ENCODE measurements at regions not wholly inside any gene's neighbourhood (a gene's known extent, or its start where the extent isn't known, plus 50 kb on each side); places are given as distances from the start of the nearest gene placed in this dataset.
A peak's percentile ranks its signal among the peaks of the same experiment; 100 is the strongest.

- H3K4me3 Mint-ChIP-seq = no peak overlapping the region
- H3K27me3 Mint-ChIP-seq = no peaks in the 10 kb centered on the region
- no peaks in the 10 kb centered on the region for H3K9me3 Mint-ChIP-seq
- ATAC-seq (no peak), DNase-seq (no peak)
- no peaks in the 10 kb centered on the region for H3K4me1 Mint-ChIP-seq
- H3K36me3 Mint-ChIP-seq (ENCODE audit: low read depth) = no peaks in the 10 kb centered on the region
- no peak overlapping the region for H3K27ac Mint-ChIP-seq
Observed at GRCh38 chr1:60974524-60975372, 107.6 kb upstream of the NFIA start.

DNA sequence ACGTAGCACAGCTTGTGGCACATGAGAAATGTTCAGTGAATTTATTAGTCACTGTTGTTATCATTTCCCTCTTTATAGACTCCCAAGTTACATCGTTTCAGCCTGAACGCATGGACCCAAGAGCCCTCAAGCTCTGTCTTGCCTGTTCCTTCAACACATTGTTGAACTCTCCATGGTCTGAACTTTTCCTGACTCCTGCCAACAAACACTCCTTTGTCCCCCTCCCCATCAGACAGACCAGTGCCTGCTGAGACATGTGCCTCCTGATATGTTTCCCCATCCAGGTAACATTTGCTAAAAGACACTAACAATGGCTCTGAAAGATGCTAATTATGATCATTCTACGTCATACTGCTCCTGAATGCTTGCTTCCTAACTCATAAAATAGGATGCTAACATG is 108.7 kb upstream of the NFIA start:
- no peak overlapping the region for H3K27ac Mint-ChIP-seq
- H3K36me3 Mint-ChIP-seq (ENCODE audit: low read depth) = no peaks in the 10 kb centered on the region
- H3K27me3 Mint-ChIP-seq = peaks cover 2% of the 10 kb centered on the region
- no peak for ATAC-seq
- no peak overlapping the region for H3K4me3 Mint-ChIP-seq
- DNase-seq = no peak
- H3K4me1 Mint-ChIP-seq = no peaks in the 10 kb centered on the region
- H3K9me3 Mint-ChIP-seq = no peaks in the 10 kb centered on the region

GRCh38 chr1:60972841-60973364 is 109.5 kb upstream of the NFIA start:
- no peak overlapping the region for H3K27ac Mint-ChIP-seq

GRCh38 chr1:60971330-60971729 is 111.0 kb upstream of the NFIA start:
- H3K9me3 Mint-ChIP-seq = peaks cover 12% of the 10 kb centered on the region
- no peaks in the 10 kb centered on the region for H3K4me1 Mint-ChIP-seq
- DNase-seq (no peak), ATAC-seq (no peak)
- H3K27ac Mint-ChIP-seq = no peak overlapping the region
- peaks cover 7% of the 10 kb centered on the region for H3K27me3 Mint-ChIP-seq
- no peak overlapping the region for H3K4me3 Mint-ChIP-seq
- H3K36me3 Mint-ChIP-seq (ENCODE audit: low read depth) = peaks cover 3% of the 10 kb centered on the region

More at GRCh38 chr1:60972841-60973364, 109.5 kb upstream of the NFIA start:
- ATAC-seq (no peak), DNase-seq (no peak)
- Mint-ChIP-seq H3K9me3 (no peaks in the 10 kb centered on the region), H3K27me3 (peaks cover 7% of the 10 kb centered on the region), H3K36me3 (ENCODE audit: low read depth) (no peaks in the 10 kb centered on the region), H3K4me3 (no peak overlapping the region), H3K4me1 (no peaks in the 10 kb centered on the region)

DNA sequence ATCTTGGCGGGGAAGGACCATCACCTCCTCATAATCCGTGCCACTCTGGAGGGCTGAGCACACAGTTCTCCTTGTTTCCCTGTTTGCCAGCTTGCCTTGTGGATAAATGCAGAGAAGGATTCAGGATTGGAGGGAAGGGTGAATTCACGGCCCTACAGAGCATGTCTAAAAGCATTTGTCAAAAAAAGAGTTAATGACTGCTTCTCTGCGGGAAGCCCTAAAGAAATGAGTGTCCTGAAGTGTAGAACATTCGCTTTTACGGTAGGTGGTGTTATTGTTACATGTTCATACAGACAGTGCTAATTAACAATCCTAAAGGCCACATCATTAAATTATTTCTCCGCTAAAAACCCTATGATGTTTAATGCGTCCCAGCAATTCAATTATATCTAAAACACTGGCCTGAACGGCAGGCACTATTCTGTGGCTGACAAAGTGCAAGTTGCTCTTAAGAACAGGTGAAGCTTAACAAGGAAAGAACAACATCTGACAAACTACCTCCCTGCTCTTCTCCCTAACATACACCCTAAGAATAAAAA is 112.3 kb upstream of the NFIA start:
- no peak for ATAC-seq

GRCh38 chr1:60965280-60965854 is 117.0 kb upstream of the NFIA start:
- Mint-ChIP-seq H3K27ac (no peak overlapping the region), H3K4me3 (no peak overlapping the region), H3K27me3 (peaks cover 13% of the 10 kb centered on the region), H3K36me3 (ENCODE audit: low read depth) (peaks cover 7% of the 10 kb centered on the region), H3K4me1 (no peaks in the 10 kb centered on the region), H3K9me3 (peaks cover 25% of the 10 kb centered on the region)
- ATAC-seq (no peak), DNase-seq (no peak)

More for the DNA sequence above, 112.3 kb upstream of the NFIA start:
- no peaks in the 10 kb centered on the region for H3K4me1 Mint-ChIP-seq
- H3K27me3 Mint-ChIP-seq = peaks cover 7% of the 10 kb centered on the region
- no peak overlapping the region for H3K27ac Mint-ChIP-seq
- H3K4me3 Mint-ChIP-seq = no peak overlapping the region
- DNase-seq = no peak
- H3K9me3 Mint-ChIP-seq = peaks cover 12% of the 10 kb centered on the region
- peaks cover 5% of the 10 kb centered on the region for H3K36me3 Mint-ChIP-seq (ENCODE audit: low read depth)

- peaks cover 7% of the 10 kb centered on the region for H3K36me3 Mint-ChIP-seq (ENCODE audit: low read depth)
- H3K4me1 Mint-ChIP-seq = no peaks in the 10 kb centered on the region
- no peak overlapping the region for H3K4me3 Mint-ChIP-seq
- H3K9me3 Mint-ChIP-seq = peaks cover 25% of the 10 kb centered on the region
- no peak for DNase-seq
- no peak overlapping the region for H3K27ac Mint-ChIP-seq
- peaks cover 10% of the 10 kb centered on the region for H3K27me3 Mint-ChIP-seq
- ATAC-seq = no peak
Observed at GRCh38 chr1:60963167-60963940, 119.0 kb upstream of the NFIA start.

DNA sequence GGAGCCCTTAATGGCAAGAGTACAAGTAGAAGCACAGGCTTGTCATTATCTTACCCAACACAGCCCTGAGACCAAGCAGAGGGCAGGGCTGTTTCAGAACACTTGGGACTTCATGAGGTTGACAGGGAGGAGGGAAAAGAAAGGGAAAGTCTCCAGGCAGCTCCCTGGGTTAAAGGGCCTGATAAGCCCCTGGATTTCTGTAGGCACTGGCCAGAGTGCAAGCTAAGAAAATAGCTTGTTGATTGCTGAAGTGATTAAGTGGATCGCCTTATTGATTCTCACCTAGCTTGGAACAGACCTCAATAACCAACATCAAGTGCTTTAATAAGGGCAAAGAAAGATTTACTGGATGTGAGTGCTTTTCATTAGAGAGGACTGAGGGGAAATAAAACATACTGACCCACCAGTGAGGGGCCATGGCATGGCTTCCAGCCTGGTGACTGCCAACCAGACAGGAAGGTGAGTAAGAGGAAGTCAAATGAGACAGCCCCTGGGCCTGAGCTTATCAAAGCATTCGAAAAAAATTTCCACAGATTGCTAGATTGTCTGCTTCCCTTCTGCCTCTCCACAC is 121.4 kb upstream of the NFIA start:
- peak; percentile 20 for ATAC-seq
- H3K36me3 Mint-ChIP-seq (ENCODE audit: low read depth) = peaks cover 4% of the 10 kb centered on the region
- no peak overlapping the region for H3K4me3 Mint-ChIP-seq
- H3K27me3 Mint-ChIP-seq = peaks cover 7% of the 10 kb centered on the region
- no peak for DNase-seq
- peaks cover 13% of the 10 kb centered on the region for H3K9me3 Mint-ChIP-seq
- H3K27ac Mint-ChIP-seq = no peak overlapping the region
- H3K4me1 Mint-ChIP-seq = no peaks in the 10 kb centered on the region

- DNase-seq = no peak
- Mint-ChIP-seq H3K4me3 (no peak overlapping the region), H3K36me3 (ENCODE audit: low read depth) (peaks cover 2% of the 10 kb centered on the region), H3K4me1 (no peaks in the 10 kb centered on the region), H3K27me3 (peaks cover 7% of the 10 kb centered on the region), H3K27ac (no peak overlapping the region), H3K9me3 (peaks cover 11% of the 10 kb centered on the region)
- no peak for ATAC-seq
Observed at GRCh38 chr1:60959701-60960100, 122.7 kb upstream of the NFIA start.

- no peak for DNase-seq
- Mint-ChIP-seq H3K9me3 (no peaks in the 10 kb centered on the region), H3K4me3 (no peak overlapping the region), H3K4me1 (no peaks in the 10 kb centered on the region), H3K27me3 (no peaks in the 10 kb centered on the region), H3K27ac (no peak overlapping the region), H3K36me3 (ENCODE audit: low read depth) (no peaks in the 10 kb centered on the region)
- no peak for ATAC-seq
Observed at GRCh38 chr1:60958001-60958400, 124.4 kb upstream of the NFIA start.

- ATAC-seq = no peak
- Mint-ChIP-seq H3K27me3 (no peaks in the 10 kb centered on the region), H3K27ac (no peak overlapping the region), H3K4me1 (no peaks in the 10 kb centered on the region), H3K4me3 (no peak overlapping the region), H3K9me3 (no peaks in the 10 kb centered on the region), H3K36me3 (ENCODE audit: low read depth) (no peaks in the 10 kb centered on the region)
- no peak for DNase-seq
Observed at GRCh38 chr1:60956520-60956919, 125.8 kb upstream of the NFIA start.

- no peaks in the 10 kb centered on the region for H3K36me3 Mint-ChIP-seq (ENCODE audit: low read depth)
- peaks cover 3% of the 10 kb centered on the region for H3K4me1 Mint-ChIP-seq
- H3K4me3 Mint-ChIP-seq = no peak overlapping the region
- H3K9me3 Mint-ChIP-seq = no peaks in the 10 kb centered on the region
- H3K27ac Mint-ChIP-seq = no peak overlapping the region
- H3K27me3 Mint-ChIP-seq = peaks cover 6% of the 10 kb centered on the region
- ATAC-seq (no peak), DNase-seq (no peak)
Observed at GRCh38 chr1:60952612-60953111, 129.7 kb upstream of the NFIA start.

GRCh38 chr1:60950224-60951063 is 131.9 kb upstream of the NFIA start:
- Mint-ChIP-seq H3K9me3 (no peaks in the 10 kb centered on the region), H3K27ac (no peak overlapping the region), H3K27me3 (peaks cover 6% of the 10 kb centered on the region), H3K4me1 (peaks cover 3% of the 10 kb centered on the region), H3K4me3 (no peak overlapping the region), H3K36me3 (ENCODE audit: low read depth) (no peaks in the 10 kb centered on the region)
- ATAC-seq (no peak), DNase-seq (no peak)

All from activated naive CD8-positive, alpha-beta T cell treated with anti-CD3 and anti-CD28 coated beads, Interleukin-2, amount 50 U/mL, for 24 hours (primary cell).